HG03442 (cell line): ENCODE measurements at regions not wholly inside any gene's neighbourhood (a gene's known extent, or its start where the extent isn't known, plus 50 kb on each side); places are given as distances from the start of the nearest gene placed in this dataset.
"Not testable (repeated sequence)": the region's sequence is repeated elsewhere in the genome, so short reads cannot be mapped to it uniquely, and the experiment has no call there.

Experiments
- ATAC-seq: cut with Tn5 transposase; IDR thresholded peaks from one replicate; pipeline ENCODE4 v1.9.1; 2021; ENCODE audit warnings: mild to moderate bottlenecking, moderate library complexity; ENCODE audit not compliant: unreplicated experiment

DNA sequence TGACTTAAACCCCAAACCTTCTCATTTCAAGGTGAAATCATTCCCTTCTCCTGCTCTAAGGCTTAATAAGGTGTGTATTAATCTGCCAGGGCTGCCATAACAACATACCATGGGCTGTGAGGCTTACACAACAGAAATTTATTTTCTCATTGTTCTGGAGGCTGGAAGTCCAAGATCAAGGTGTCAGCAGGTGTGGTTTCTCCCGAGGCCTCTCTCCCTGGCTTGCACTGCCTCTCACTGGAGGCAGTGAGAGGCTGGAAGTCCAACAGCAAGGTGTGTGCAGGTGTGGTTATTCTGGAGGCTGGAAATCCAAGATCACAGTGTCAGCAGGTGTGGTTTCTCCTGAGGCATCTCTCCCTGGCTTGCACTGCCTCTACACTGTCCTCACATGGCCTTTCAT is 280.3 kb upstream of the TUT7 start:
- ATAC-seq, result no peak

DNA sequence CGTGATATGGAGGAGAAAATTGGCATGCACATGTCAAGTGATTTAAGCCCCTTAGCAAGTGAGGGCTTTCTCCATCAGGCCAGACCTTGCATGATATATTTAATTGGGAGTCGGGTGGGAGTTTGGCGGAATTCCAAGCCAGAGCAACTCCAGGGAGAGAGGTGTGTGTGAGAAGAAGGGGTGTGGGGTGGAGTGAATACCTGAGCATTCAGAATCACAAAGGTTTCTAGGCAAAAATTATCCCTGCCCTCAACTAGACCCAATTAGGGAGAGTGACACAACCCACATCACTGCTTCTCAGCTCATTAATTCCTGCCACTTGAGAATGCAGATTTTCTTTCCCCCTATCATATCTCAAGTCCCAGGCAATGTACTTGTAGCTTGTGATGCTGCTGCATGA is 279.7 kb upstream of the TUT7 start:
- no peak for ATAC-seq

DNA sequence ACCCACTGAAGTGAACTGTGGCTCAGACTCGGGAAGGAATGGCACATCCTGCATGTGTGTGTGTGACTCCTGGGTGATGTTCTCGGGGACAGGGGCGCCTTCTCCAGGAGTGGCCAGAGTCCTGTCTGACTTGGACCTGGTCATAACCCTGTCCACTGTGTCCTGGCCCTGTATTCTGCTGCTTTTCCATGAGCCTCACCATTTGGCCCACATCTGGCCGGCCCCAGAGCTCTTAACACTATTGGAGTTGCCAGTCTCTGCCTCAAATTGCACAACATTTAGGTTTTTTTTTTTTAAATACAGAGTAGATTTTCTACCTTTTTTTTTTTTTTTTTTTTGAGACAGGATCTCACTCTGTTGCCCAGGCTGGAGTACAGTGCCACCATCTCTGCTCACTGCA is 278.3 kb upstream of the TUT7 start:
- ATAC-seq, result no peak

DNA sequence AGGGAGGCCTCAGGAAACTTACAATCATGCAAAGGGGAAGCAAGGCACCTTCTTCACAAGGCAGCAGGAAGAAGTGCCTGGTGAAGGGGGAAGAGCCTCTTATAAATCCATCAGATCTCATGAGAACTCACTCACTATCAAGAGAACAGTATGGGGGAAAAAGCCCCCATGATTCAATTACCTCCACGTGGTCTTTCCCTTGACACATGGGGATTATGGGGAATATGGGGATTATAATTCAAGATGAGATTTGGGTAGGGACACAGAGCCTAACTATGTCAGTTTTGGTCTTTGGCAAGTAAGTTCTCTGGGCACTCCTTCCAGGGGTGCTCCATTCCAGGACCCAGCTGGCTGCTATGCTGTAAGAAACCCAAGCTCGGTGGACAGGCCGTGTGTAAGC is 275.3 kb upstream of the TUT7 start:
- no peak for ATAC-seq

DNA sequence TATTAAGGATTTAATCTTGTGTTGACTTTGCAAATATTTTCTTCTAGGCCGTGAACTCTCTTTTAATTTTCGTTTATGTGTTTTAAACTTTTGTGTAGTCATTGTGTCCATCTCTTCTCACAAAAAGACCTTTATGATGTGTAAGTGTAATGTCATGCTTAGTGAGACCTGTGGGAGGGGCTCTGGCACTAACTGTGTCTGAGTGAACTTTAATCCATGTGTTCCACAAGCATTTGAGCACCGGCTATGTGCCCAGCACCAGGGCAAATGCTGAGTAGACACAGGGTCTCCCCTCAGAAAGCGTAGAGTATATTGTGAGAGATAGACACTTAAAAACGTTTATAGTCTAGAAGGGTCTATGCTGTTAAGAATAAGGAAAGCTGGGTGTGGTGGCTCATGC is 272.6 kb upstream of the TUT7 start:
- no peak for ATAC-seq

DNA sequence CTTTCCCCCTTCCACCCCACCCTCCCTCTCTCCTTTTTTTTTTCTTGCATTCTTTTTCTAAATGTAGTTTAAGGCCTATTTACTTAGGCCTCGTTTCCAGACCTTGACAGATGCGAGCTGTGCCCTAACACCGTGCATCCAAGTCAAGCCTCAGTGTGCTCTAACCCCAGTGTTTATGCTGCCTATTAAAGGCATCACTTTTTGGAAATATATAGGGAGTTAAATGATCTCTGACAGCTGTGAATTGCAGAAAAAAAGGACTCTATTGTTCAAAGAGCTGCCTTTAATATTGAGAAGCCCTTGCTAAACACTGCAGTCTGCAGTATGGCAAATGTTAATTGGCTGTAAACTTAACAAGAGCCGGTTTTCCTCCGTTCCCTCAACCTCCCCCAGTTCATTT is 270.4 kb upstream of the TUT7 start:
- ATAC-seq, result no peak

DNA sequence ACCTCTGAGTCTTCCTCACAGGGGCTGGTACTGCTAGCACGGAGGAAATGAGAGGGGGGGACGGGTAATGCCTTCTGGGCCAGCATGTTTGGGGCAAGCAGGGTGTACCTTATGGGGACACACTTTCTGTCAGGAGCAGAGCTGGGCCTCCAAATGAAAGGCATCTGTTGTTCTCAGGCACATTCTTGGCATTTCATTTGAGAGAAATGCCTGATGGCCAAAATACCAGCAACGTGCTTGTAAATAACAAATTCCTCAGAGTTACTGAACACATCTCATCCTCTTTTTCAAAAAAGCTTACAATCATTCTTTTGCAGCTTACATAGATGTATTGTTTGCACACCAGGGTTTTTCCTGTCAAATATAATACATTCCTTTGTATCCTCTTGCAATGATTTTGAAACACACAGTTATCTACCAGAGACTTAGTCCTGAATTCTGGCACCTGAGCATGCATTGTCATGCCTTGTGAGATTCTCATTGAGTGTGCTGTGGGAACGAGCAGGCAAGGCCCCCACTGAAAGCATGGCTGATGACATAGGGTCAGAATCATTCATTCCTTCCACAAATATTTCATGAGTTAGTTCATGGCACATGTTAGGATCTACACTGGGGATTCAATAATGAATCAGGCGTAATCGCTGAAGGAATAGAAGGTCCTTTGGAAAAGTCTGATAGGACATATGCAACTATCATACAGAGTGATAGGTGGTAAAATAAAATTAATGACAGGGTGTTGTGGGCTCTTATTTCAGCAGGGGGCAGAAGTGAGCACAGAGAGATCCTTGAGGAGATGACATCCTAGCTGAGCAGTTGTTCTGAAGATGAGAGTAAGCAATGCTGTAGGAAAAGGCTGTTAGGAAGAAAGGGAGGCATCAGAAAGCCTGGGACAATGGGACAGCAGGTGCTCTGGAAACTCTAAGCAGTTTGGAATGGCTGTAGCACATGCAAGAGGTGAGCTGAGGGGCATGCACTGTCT is 260.9 kb upstream of the TUT7 start:
- ATAC-seq, result no peak

DNA sequence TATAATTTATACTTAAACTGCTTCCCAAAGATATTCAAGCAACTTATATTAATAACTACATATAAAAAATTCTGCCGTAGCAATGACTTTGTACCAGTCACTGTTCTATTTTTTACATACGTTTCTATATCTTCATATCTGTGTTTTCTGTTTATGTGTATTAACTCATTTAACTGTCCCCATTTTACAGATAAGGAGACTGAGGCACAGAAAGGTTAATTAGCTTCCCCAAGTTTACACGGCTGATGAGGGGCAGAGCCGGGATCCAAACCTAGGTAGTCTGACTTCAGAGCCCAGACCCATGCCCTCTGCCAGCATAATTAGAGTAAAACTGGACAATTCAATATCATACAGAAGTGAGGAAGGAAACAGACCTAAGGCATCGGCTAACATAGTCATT is 259.7 kb upstream of the TUT7 start:
- no peak for ATAC-seq

DNA sequence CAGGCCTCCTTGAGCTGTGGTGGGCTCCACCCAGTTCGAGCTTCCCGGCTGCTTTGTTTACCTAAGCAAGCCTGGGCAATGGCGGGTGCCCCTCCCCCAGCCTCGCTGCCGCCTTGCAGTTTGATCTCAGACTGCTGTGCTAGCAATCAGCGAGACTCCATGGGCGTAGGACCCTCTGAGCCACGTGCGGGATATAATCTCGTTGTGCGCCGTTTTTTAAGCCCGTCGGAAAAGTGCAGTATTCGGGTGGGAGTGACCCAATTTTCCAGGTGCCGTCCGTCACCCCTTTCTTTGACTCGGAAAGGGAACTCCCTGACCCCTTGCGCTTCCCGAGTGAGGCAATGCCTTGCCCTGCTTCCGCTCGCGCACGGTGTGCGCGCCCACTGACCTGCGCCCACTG is 257.3 kb upstream of the TUT7 start:
- not testable (repeated sequence) for ATAC-seq

DNA sequence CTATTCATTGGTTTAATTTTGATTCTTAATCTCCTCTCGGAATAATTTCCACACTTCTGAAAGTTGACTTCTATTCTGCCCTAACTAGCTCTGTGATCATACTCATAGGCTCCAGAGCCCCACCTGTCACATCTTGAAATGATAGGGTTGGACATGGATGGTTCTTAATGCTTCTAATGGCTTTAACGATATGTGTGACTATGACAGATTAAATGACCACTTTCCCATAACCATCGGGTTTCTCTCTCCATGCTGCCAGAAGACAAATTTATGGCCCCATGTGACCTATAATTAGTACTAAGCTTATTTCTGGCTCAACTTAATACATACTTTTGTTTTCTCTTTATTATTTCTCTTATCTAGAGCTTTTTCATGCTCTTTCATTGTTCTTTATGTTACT is 251.1 kb upstream of the TUT7 start:
- no peak for ATAC-seq

DNA sequence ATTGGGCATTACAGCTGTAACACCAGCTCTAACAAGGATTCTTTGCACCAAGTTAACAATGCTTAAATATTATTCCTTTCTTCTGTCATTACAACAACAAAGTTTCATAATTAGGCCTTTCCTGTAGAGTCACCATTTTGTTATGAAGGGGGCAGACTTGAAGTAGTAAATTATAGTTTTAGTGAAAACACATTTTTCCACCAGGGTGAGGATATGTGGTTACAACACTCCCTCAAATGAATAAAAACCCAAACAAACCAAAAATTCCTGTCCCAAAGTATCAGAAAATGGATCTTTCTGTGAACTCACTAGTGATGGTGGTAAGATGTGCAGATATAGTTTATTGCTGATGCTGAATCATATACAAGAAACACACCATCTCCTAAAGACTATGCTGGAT is 250.5 kb upstream of the TUT7 start:
- no peak for ATAC-seq

DNA sequence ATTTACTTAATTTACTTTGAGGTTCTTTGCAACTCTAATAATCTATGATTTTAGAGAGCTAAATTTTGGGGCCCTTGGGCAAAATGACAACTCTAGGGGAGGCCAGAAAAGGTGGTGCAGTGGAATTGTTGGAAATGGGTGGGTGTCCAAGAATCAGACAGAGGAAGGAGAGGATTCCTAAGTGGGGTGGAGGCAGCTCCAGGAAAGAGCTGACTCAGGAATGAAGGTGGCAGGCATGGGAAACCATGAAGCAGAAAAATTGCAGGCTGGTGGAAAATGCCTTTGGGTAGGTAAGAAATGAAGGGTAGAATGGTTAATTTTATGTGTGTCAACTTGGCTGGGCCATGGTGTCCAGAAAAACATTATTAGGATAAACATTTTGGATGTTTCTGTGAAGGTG is 248.5 kb upstream of the TUT7 start:
- ATAC-seq, result no peak

DNA sequence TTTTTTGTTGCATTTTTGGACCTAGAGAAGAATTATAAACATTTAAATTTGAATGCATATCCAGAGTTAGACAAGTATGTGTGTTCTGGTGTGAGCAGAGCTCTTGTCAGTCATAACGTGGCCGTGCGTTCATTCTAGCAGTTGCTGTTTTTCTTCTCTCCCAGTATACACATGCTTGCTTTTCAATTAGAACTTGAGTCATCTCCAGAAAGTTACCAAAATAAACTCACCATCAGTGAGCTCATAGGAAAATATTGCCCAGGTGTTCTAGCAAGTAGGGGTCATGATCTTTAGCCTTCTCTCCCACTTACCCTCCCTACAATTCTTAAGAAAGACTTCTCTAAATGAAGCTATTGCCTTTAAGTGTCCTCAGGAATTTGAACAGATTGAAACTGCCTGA is 247.5 kb upstream of the TUT7 start:
- ATAC-seq, result no peak

DNA sequence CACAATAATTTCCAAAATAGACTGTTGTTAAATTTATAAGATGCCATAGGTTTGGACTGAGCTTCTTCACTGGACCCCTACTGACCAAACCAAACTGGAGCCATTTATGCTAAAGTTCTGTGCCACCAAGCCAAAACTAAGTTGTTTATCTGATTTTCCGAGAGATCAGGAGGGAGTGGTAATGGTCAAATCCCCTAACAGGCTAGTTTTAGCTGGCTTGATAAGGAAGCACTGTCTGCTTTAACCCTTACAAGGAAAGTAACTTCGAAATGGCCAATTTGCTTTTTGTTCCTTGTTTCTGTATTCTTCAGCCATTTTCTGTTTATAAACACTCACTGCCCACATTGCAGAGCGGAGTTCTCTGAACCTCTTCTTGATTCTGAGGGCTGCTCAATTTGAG is 246.8 kb upstream of the TUT7 start:
- no peak for ATAC-seq

DNA sequence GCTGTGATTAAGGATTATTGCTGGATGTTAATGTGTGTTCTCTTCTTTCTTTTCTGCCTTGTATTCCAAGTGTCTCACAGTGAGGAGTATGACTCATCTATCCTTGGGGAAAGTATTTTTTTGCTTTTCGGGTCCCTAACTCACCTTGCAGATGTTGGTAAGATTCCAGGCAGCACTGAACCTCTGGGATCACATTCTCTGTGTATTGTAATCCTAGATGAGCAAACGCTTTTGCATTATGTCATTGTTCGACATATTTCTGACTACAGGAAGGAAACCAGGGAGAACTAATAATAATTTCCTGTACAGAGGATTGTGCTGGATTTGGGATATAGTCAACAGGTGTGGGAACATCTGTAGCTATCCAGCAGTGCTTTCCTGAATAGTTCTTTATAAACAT is 246.1 kb upstream of the TUT7 start:
- no peak for ATAC-seq

DNA sequence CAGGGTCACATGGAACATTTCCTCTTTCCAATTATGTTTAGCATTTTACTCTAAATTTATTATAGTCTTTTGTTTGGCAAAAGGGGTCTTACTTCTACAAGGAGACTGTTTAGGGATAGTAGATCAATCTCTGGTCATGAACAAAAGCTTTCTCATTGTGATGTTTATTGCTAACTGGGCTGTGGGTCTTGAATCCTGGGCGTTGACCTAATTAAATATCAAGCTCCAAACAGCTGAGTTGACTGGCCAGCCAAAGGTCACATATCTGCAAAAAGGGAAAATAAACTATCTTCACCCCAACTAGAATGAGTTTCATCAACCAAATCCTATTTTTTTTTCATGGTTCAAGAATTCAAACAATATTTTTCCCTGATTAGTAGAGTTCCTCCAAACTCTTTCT is 245.4 kb upstream of the TUT7 start:
- ATAC-seq, result no peak

DNA sequence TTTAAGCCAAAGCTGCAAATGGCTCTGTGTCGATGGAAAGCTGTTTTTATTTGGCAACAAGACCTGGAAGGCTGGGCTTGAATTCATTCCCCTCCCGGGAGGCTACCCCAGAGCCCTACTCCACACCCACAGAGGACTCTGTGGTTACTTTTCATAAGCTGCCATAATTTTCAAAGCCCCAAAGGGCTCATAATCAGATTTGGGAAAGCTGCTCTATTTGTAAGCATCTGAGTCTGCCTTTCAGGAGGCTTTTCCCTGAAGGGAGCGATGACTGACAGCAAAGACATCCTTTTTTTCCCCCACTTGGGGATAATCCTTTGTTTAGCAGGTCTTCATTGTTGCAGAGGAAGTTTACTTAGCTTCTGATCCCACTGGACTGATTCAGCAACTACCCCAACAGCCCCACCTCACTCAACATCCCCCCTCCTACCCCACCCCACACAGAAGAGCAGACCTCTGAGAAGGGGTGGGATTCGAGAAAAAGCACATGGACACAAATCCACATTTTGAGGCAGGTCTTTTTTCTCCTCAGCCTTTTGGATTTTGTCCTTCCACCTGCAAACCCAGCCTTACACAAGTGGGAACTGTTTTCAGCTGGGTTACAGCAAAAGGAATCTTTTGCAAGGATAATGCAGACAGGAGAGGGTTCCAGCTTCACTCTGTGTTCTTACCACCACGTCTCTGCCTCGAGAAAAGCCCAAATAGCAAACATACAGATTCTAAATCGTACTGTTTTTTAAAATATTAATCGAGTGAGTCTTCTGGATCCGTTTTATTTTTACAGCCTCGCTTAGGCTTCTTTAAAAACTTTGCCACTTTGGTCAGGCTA is 244.4 kb upstream of the TUT7 start:
- ATAC-seq, result no peak

DNA sequence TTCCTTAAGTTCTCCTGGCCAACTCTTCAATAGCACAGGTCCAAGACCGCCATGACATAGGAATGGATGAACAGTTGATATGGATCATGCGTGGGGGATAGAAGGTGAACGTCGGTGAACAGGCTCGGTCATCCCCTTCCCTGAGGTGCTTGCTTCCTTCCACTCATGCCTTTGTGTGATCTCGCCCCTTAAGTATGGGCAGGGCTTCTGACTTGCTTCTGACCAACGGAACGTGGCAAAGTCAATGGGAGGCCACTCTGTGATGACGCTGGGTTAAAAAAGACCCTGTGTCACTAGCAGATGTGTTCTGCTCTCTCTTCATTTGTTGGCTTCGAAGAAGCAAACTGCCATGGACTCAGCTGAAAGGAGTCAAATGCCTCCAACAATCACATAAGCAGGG is 240.5 kb upstream of the TUT7 start:
- no peak for ATAC-seq

DNA sequence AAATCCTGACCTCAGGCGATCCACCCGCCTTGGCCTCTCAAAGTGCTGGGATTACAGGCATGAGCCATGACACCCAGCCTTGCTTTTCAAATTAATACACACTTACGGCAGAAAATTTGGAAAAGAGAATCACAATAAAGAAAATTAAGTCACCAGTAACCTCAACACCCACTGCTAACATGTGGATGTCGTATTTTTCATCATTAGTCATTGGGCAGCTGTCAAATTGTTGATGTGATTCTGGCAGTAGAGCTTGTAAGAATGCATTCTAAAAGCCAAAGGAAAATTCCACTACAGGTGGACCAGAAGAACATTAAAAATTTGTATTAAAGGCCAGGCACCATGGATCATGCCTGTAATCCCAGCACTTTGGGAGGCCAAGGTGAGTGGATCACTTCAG is 237.3 kb upstream of the TUT7 start:
- no peak for ATAC-seq

DNA sequence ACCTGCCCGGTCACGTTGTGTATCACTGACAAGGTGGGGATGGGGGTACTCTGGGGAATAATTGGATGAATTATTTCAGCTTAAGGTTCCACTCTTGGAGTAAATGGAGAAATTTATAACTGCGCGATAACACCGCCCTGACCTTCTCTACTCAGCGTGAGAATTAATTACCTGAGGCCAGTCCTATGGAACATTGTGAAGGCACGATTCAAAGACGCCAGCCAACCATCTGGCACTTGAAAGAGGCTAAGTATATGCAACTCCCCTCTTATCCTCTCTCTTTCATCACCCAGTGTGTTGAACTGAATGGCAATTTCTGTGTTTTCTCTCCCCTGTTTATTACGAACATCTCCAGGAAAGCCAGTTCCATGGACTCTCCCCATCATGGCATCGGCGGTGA is 235.5 kb upstream of the TUT7 start:
- ATAC-seq, result no peak

DNA sequence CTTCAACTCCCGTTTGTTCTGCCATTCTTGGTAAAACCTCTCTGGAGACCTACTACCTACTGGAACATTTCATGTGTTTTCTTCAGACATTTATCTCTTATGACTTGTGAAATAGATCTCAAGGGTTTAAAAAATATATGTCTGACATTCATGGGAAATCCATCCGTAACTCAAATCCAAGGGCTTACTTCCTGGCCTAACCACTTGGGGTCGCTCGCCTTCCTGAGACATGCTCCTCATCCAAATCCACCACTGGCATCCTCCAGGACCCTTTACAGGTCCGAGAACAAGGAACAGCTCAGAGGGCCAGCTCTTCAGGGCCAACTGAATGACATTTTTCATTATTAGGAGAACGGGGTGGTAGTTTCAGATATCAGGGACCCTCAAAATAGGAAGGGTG is 235.1 kb upstream of the TUT7 start:
- ATAC-seq, result no peak

DNA sequence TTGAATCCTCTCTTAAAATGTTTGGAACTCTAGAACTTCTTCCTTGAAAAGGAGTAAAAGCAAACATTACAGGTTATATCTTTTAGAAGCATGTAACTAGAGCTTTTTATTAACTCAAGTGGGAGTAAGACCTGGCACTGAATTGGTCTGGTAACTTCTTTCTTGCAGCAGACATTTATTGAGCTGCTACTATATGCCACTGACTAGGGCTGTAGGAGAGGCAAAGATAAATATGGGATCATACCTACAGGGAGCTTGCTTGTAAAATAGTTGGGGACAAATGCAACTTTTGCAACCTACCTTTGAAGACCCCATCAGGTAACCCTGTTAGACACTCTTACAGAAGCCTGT is 231.9 kb upstream of the TUT7 start:
- no peak for ATAC-seq
